NCI-H69 (cell line): ENCODE measurements at regions not wholly inside any gene's neighbourhood (a gene's known extent, or its start where the extent isn't known, plus 50 kb on each side); places are given as distances from the start of the nearest gene placed in this dataset.
"Not testable (repeated sequence)": the region's sequence is repeated elsewhere in the genome, so short reads cannot be mapped to it uniquely, and the experiment has no call there.

Source experiments
- DNase-seq: peaks from one replicate; lab custom pipeline; 2025; lab: John Stamatoyannopoulos, UW

- no peak for DNase-seq
Measured at GRCh38 chr3:137820366-137820765, 56.3 kb downstream of the SOX14 start.

GRCh38 chr3:137835096-137835495 lies 71.0 kb downstream of the SOX14 start:
- DNase-seq = no peak

- DNase-seq = no peak
Measured at GRCh38 chr3:137845194-137845593, 81.1 kb downstream of the SOX14 start.

GRCh38 chr3:137845666-137846065 lies 81.6 kb downstream of the SOX14 start:
- DNase-seq = no peak

- no peak for DNase-seq
Measured at GRCh38 chr3:137852391-137852830, 88.3 kb downstream of the SOX14 start.

GRCh38 chr3:137854533-137855261 lies 90.6 kb downstream of the SOX14 start:
- DNase-seq = no peak

- no peak for DNase-seq
Measured at GRCh38 chr3:137866001-137866400, 101.9 kb downstream of the SOX14 start.

- DNase-seq = no peak
Measured at GRCh38 chr3:137866933-137867332, 102.8 kb downstream of the SOX14 start.

- DNase-seq = no peak
Measured at GRCh38 chr3:137867611-137868010, 103.5 kb downstream of the SOX14 start.

GRCh38 chr3:137869022-137869421 lies 104.9 kb downstream of the SOX14 start:
- DNase-seq = no peak

GRCh38 chr3:137872589-137872988 lies 108.5 kb downstream of the SOX14 start:
- not testable (repeated sequence) for DNase-seq

- not testable (repeated sequence) for DNase-seq
Measured at GRCh38 chr3:137896842-137897241, 113.1 kb upstream of the CLDN18 start.

- no peak for DNase-seq
Measured at GRCh38 chr3:137906985-137907649, 102.8 kb upstream of the CLDN18 start.

GRCh38 chr3:137924628-137925027 lies 85.3 kb upstream of the CLDN18 start:
- DNase-seq = no peak

GRCh38 chr3:137925080-137925479 lies 84.9 kb upstream of the CLDN18 start:
- no peak for DNase-seq

- DNase-seq = no peak
Measured at GRCh38 chr3:137926991-137927390, 83.0 kb upstream of the CLDN18 start.

- no peak for DNase-seq
Measured at GRCh38 chr3:137930976-137931375, 79.0 kb upstream of the CLDN18 start.

GRCh38 chr3:137938876-137939275 lies 71.1 kb upstream of the CLDN18 start:
- no peak for DNase-seq

GRCh38 chr3:137944593-137944992 lies 65.4 kb upstream of the CLDN18 start:
- no peak for DNase-seq

GRCh38 chr3:137946356-137946973 lies 63.5 kb upstream of the CLDN18 start:
- DNase-seq = peak; percentile 71

GRCh38 chr3:137947117-137947516 lies 62.8 kb upstream of the CLDN18 start:
- DNase-seq = no peak

GRCh38 chr3:137948400-137949072 lies 61.4 kb upstream of the CLDN18 start:
- no peak for DNase-seq

- no peak for DNase-seq
Measured at GRCh38 chr3:137958636-137959035, 51.3 kb upstream of the CLDN18 start.
